HG03039 (cell line): ENCODE measurements at regions not wholly inside any gene's neighbourhood (a gene's known extent, or its start where the extent isn't known, plus 50 kb on each side); places are given as distances from the start of the nearest gene placed in this dataset.

Source experiments
- ATAC-seq: cut with Tn5 transposase; IDR thresholded peaks from one replicate; pipeline ENCODE4 v1.9.1; 2021; ENCODE audit warnings: mild to moderate bottlenecking, moderate library complexity; ENCODE audit not compliant: unreplicated experiment

GRCh38 chr6:103707596-103708325, 1152.0 kb downstream of the HACE1 start:
- no peak for ATAC-seq

- no peak for ATAC-seq
These were observed 1160.0 kb downstream of the HACE1 start for GRCh38 chr6:103699769-103700168.

- ATAC-seq: no peak
These were observed 1172.3 kb downstream of the HACE1 start for GRCh38 chr6:103687430-103687829.

- no peak for ATAC-seq
These were observed 1179.6 kb downstream of the HACE1 start for GRCh38 chr6:103680116-103680515.

- no peak for ATAC-seq
These were observed 1182.4 kb downstream of the HACE1 start for GRCh38 chr6:103677290-103677689.

- no peak for ATAC-seq
These were observed 1183.8 kb downstream of the HACE1 start for GRCh38 chr6:103675807-103676406.

GRCh38 chr6:103674790-103675189, 1184.9 kb downstream of the HACE1 start:
- no peak for ATAC-seq

GRCh38 chr6:103672169-103672568, 1187.5 kb downstream of the HACE1 start:
- ATAC-seq: no peak

GRCh38 chr6:103629613-103630012, 1230.1 kb downstream of the HACE1 start:
- ATAC-seq: no peak

- no peak for ATAC-seq
These were observed 1242.1 kb downstream of the HACE1 start for GRCh38 chr6:103617642-103618041.

GRCh38 chr6:103587722-103588121, 1272.0 kb downstream of the HACE1 start:
- ATAC-seq: no peak

- ATAC-seq: no peak
These were observed 1281.6 kb downstream of the HACE1 start for GRCh38 chr6:103578115-103578514.

GRCh38 chr6:103570431-103570830, 1289.3 kb downstream of the HACE1 start:
- ATAC-seq: no peak

- no peak for ATAC-seq
These were observed 1304.8 kb downstream of the HACE1 start for GRCh38 chr6:103554911-103555310.

- no peak for ATAC-seq
These were observed 1321.3 kb downstream of the HACE1 start for GRCh38 chr6:103538381-103538780.

- ATAC-seq: no peak
These were observed 1324.9 kb downstream of the HACE1 start for GRCh38 chr6:103534814-103535213.

- no peak for ATAC-seq
These were observed 1325.6 kb downstream of the HACE1 start for GRCh38 chr6:103534095-103534494.

- ATAC-seq: no peak
These were observed 1337.7 kb downstream of the HACE1 start for GRCh38 chr6:103522045-103522444.

GRCh38 chr6:103516336-103516735, 1343.4 kb downstream of the HACE1 start:
- ATAC-seq: no peak

- ATAC-seq: no peak
These were observed 1352.7 kb downstream of the HACE1 start for GRCh38 chr6:103507052-103507451.

- ATAC-seq: no peak
These were observed 1354.6 kb downstream of the HACE1 start for GRCh38 chr6:103505155-103505518.

- no peak for ATAC-seq
These were observed 1355.1 kb downstream of the HACE1 start for GRCh38 chr6:103504501-103505154.
